ENCODE measurements at regions not wholly inside any gene's neighbourhood (a gene's known extent, or its start where the extent isn't known, plus 50 kb on each side); places are given as distances from the start of the nearest gene placed in this dataset.

GRCh38 chr22:22712092-22712658 lies 67.8 kb downstream of the GGTLC2 start:
- H3K4me3 Mint-ChIP-seq: no peak overlapping the region
- H4K8ac ChIP-seq (replicated peaks; ENCODE audit: insufficient read length, low read depth, low read length): no peak overlapping the region
- H3K14ac ChIP-seq (ENCODE audit: insufficient read depth, low read length): no peak overlapping the region; the same call in 1 of the 2 replicates
- H3K27ac ChIP-seq (ENCODE audit: insufficient read length, low read depth, low read length): no peak overlapping the region
- no peak overlapping the region for H2AFZ ChIP-seq (ENCODE audit: low read length)
- WGBS (ENCODE audit: extremely low coverage, insufficient read length, low lambda C conversion rate): no CpG with 5 or more reads among the region's 6 CpGs
- no peak overlapping the region for H2BK120ac ChIP-seq (ENCODE audit: low read depth, low read length, poor library complexity, severe bottlenecking)
- no peak overlapping the region for H2BK12ac ChIP-seq (ENCODE audit: insufficient read length, low read depth, low read length)
- H4K5ac ChIP-seq (ENCODE audit: insufficient read length, low read depth, low read length): no peak overlapping the region
- no peaks in the 10 kb centered on the region for H3K36me3 Mint-ChIP-seq (ENCODE audit: insufficient read depth in 1 of 3, low read depth in 3 of 3)
- H3K4ac ChIP-seq (ENCODE audit: low read depth, low read length): no peak overlapping the region
- no peaks in the 10 kb centered on the region for H3K4me1 Mint-ChIP-seq
- no peak overlapping the region for H3K23ac ChIP-seq (ENCODE audit: insufficient read length, low read depth, low read length)
- peaks cover 20% of the 10 kb centered on the region; the same call in 1 of the 2 replicates for H3K27me3 ChIP-seq (ENCODE audit: insufficient read depth, low read length)
- no peaks in the 10 kb centered on the region for H4K20me1 ChIP-seq (ENCODE audit: control insufficient read depth, insufficient read depth, insufficient read length)
- no peak overlapping the region for H2AK5ac ChIP-seq (ENCODE audit: insufficient read length, low read length)
- H3K27ac Mint-ChIP-seq: no peak overlapping the region
- TF ChIP-seq CTCF (conservative IDR thresholded peaks at IDR 0.05): no peak
- DNase-seq: no peak
- no peak overlapping the region for H4K91ac ChIP-seq (ENCODE audit: insufficient read length, low read depth, low read length)
- no peak overlapping the region for H2BK15ac ChIP-seq (ENCODE audit: low read depth, low read length)
- H3K18ac ChIP-seq (ENCODE audit: insufficient read length, low read depth, low read length): no peak overlapping the region
- no peaks in the 10 kb centered on the region for H3K23me2 ChIP-seq (ENCODE audit: insufficient read length, low read depth, low read length, poor library complexity, severe bottlenecking)
- no peak overlapping the region for H3T11ph ChIP-seq (ENCODE audit: low read length)
- H3K4me1 ChIP-seq (ENCODE audit: insufficient read depth, low read length): no peaks in the 10 kb centered on the region
- no peak overlapping the region for H2BK5ac ChIP-seq (ENCODE audit: insufficient read length, low read length)
- H3K4me2 ChIP-seq (ENCODE audit: insufficient read depth, insufficient read length, low read length): no peak overlapping the region
- H3K79me1 ChIP-seq (ENCODE audit: insufficient read depth, low read depth, low read length, poor library complexity, severe bottlenecking): no peaks in the 10 kb centered on the region
- H2BK20ac ChIP-seq (ENCODE audit: low read depth, low read length, poor library complexity, severe bottlenecking): no peak overlapping the region
- H3K9me3 ChIP-seq (ENCODE audit: control insufficient read depth, low read depth, low read length): no peaks in the 10 kb centered on the region
- peaks cover 99% of the 10 kb centered on the region for H3K27me3 Mint-ChIP-seq (ENCODE audit: low read depth)
- H3K56ac ChIP-seq (ENCODE audit: insufficient read length, low read depth, low read length): no peak overlapping the region
- H3K9me3 Mint-ChIP-seq: no peaks in the 10 kb centered on the region
- H3K9ac ChIP-seq (ENCODE audit: extremely low read depth, insufficient read length, low read length): no peak overlapping the region
- no peaks in the 10 kb centered on the region for H3K79me2 ChIP-seq (ENCODE audit: insufficient read depth, low read length)
